ENCODE measurements at regions not wholly inside any gene's neighbourhood (a gene's known extent, or its start where the extent isn't known, plus 50 kb on each side); places are given as distances from the start of the nearest gene placed in this dataset.

- 0 out of 4 replicates have a peak, but pooled peaks of 1 of the 2 experiments have one; percentile 27 for TF ChIP-seq HMGXB4 (CRISPR knock-in tag; IDR thresholded peaks at IDR 0.05; ENCODE audit: borderline replicate concordance in 1 of 2, low read depth in 1 of 2)
- no peak for TF ChIP-seq ZNF747 (CRISPR knock-in tag; IDR thresholded peaks at IDR 0.05; ENCODE audit: borderline replicate concordance)
- TF ChIP-seq NR3C1 (CRISPR knock-in tag; IDR thresholded peaks at IDR 0.05) = no peak
- TF ChIP-seq CAMTA2 (CRISPR knock-in tag; IDR thresholded peaks at IDR 0.05; ENCODE audit: borderline replicate concordance) = no peak
- TF ChIP-seq FOXJ3 (CRISPR knock-in tag; IDR thresholded peaks at IDR 0.05; ENCODE audit: borderline replicate concordance) = peak; percentile 50; the same call in 1 of the 2 replicates
- no peak for TF ChIP-seq ZNF564 (CRISPR knock-in tag; IDR thresholded peaks at IDR 0.05)
- TF ChIP-seq HOMEZ (CRISPR knock-in tag; IDR thresholded peaks at IDR 0.05; ENCODE audit: low read depth) = peak; percentile 71
- peak; percentile 78 for TF ChIP-seq GFI1 (CRISPR knock-in tag; IDR thresholded peaks at IDR 0.05; ENCODE audit: borderline replicate concordance)
- peak; percentile 63; the same call in 1 of the 2 replicates for TF ChIP-seq SMARCC2 (IDR thresholded peaks at IDR 0.05)
- TF ChIP-seq EHMT2 (IDR thresholded peaks at IDR 0.05; ENCODE audit: borderline replicate concordance, low read depth, low read length) = peak; percentile 19; the same call in 1 of the 2 replicates
- peak; percentile 89 for TF ChIP-seq ATF7 (IDR thresholded peaks at IDR 0.05)
- no peak; the same call in 1 of the 2 replicates for TF ChIP-seq ATF7 (CRISPR knock-in tag; IDR thresholded peaks at IDR 0.05)
- peak; percentile 32; the same call in 1 of the 2 replicates for TF ChIP-seq GMEB2 (CRISPR knock-in tag; IDR thresholded peaks at IDR 0.05; ENCODE audit: low read depth)
- peak; percentile 78 for TF ChIP-seq GATAD2A (CRISPR knock-in tag; IDR thresholded peaks at IDR 0.05)
- TF ChIP-seq HOXD1 (CRISPR knock-in tag; IDR thresholded peaks at IDR 0.05) = no peak
- TF ChIP-seq DPF2 (CRISPR knock-in tag; IDR thresholded peaks at IDR 0.05; ENCODE audit: borderline replicate concordance, low read depth) = 0 out of 2 replicates have a peak, but pooled peaks have one; percentile 20
- no peak for TF ChIP-seq RFX5 (IDR thresholded peaks at IDR 0.05; ENCODE audit: low read depth, low read length)
- TF ChIP-seq FOXP1 (IDR thresholded peaks at IDR 0.05) = no peak; the same call in 1 of the 2 replicates
- peak; percentile 46; the same call in 1 of the 2 replicates for TF ChIP-seq FOXP1 (CRISPR knock-in tag; IDR thresholded peaks at IDR 0.05)
- TF ChIP-seq ZGPAT (CRISPR knock-in tag; IDR thresholded peaks at IDR 0.05) = peak; percentile 21
- TF ChIP-seq ZKSCAN8 (CRISPR knock-in tag; IDR thresholded peaks at IDR 0.05; ENCODE audit: borderline replicate concordance) = no peak
- TF ChIP-seq PCBP1 (IDR thresholded peaks at IDR 0.05; ENCODE audit: borderline replicate concordance, low read depth, low read length) = no peak
- no peak for TF ChIP-seq IKZF4 (CRISPR knock-in tag; IDR thresholded peaks at IDR 0.05; ENCODE audit: borderline replicate concordance, low read depth, not compliant biosample characterization)
These were observed 256.7 kb upstream of the FN1 start (continued) for GRCh38 chr2:215692387-215693079.

All from HepG2 (cell line).